ENCODE measurements at regions not wholly inside any gene's neighbourhood (a gene's known extent, or its start where the extent isn't known, plus 50 kb on each side); places are given as distances from the start of the nearest gene placed in this dataset.

DNA sequence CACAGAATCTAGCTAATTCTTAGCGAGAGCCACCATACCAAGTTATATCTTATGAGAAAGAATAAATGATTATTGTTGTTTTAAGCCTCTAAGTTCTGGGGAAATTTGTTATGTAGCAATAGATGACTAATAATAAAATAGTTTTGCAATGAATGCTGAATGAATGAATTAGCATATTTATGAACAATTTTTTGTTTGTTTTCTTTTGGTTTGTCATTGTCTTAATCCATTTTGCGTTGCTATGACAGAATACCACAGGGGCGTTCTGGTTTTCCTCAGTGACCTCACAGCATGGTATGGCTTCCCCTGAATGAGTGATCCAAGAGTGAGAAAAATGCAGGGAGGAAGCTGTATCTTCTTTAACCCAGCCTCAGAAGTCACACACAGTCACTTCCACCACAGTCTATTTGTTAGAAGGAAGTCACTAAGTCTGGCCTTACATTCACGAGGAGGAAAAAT, 53.8 kb upstream of the HPDL start:
- H3K4me3 ChIP-seq (ENCODE audit: low read length), result no peak overlapping the region
- DNase-seq (ENCODE audit: low read depth), result no peak
- TF ChIP-seq, protein P1, sequence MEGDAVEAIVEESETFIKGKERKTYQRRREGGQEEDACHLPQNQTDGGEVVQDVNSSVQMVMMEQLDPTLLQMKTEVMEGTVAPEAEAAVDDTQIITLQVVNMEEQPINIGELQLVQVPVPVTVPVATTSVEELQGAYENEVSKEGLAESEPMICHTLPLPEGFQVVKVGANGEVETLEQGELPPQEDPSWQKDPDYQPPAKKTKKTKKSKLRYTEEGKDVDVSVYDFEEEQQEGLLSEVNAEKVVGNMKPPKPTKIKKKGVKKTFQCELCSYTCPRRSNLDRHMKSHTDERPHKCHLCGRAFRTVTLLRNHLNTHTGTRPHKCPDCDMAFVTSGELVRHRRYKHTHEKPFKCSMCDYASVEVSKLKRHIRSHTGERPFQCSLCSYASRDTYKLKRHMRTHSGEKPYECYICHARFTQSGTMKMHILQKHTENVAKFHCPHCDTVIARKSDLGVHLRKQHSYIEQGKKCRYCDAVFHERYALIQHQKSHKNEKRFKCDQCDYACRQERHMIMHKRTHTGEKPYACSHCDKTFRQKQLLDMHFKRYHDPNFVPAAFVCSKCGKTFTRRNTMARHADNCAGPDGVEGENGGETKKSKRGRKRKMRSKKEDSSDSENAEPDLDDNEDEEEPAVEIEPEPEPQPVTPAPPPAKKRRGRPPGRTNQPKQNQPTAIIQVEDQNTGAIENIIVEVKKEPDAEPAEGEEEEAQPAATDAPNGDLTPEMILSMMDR (conservative IDR thresholded peaks at IDR 0.05; ENCODE audit: low read depth, low read length), result no peak

DNA sequence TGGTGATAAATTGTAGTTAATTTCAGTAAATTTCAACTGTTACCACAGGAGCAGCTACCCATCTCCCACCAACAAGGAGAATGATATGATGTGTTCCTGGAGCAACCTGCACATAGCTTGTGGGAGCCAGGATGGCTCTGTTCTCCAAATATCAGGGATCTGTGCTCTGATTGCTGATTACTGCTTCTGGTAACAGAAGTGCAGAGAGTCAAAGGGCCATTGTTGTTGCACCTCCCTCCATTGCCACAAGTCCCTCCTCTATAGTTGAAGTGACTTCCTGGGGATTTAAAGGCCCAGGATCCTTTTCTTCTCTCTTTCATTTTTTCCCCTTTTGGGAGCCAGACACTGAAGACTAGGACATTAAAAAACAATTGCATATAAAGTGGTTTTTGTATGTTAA, 51.6 kb upstream of the HPDL start:
- no peak for DNase-seq (ENCODE audit: low read depth)
- TF ChIP-seq, protein P1 (conservative IDR thresholded peaks at IDR 0.05; ENCODE audit: low read depth, low read length), result no peak

More for the DNA sequence above, 51.6 kb upstream of the HPDL start:
- H3K4me3 ChIP-seq (ENCODE audit: low read length), result no peak overlapping the region

Measured in retinal pigment epithelial cell (primary cell).